ENCODE measurements at regions not wholly inside any gene's neighbourhood (a gene's known extent, or its start where the extent isn't known, plus 50 kb on each side); places are given as distances from the start of the nearest gene placed in this dataset.

- TF ChIP-seq CTCF (IDR thresholded peaks at IDR 0.05; ENCODE audit: low read length) (no peak), EZH2 (IDR thresholded peaks at IDR 0.05; ENCODE audit: borderline replicate concordance, low read length) (no peak)
Observed at GRCh38 chr2:220736778-220737177, 835.3 kb downstream of the EPHA4 start.

Data from OCI-LY1 (cell line).